Smooth muscle cell (in vitro differentiated cells): ENCODE measurements at regions not wholly inside any gene's neighbourhood (a gene's known extent, or its start where the extent isn't known, plus 50 kb on each side); places are given as distances from the start of the nearest gene placed in this dataset.

Experiments
- DNase-seq: peaks from one replicate; lab custom pipeline; 2025; ENCODE audit not compliant: unreplicated experiment; lab: John Stamatoyannopoulos, UW
- H2AFZ ChIP-seq: fragments of 200-600 bp; sonication (generic); 2 replicates; pipeline ENCODE4 v1.6.0; 2016; ENCODE audit warnings: antibody characterized with exemption, low read depth, mild to moderate bottlenecking
- H3F3A ChIP-seq: fragments of 200-600 bp; sonication (generic); 2 replicates; pipeline ENCODE4 v1.6.0; 2017; ENCODE audit warnings: antibody characterized with exemption, low read depth
- H3K27ac ChIP-seq: fragments of 200-600 bp; sonication (generic); 2 replicates; pipeline ENCODE4 v1.5.1; 2016; ENCODE audit warnings: low read depth, mild to moderate bottlenecking
- H3K27me3 ChIP-seq: fragments of 200-600 bp; sonication (generic); 2 replicates; pipeline ENCODE4 v1.6.1; 2016; ENCODE audit warnings: low read depth, mild to moderate bottlenecking
- H3K36me3 ChIP-seq: fragments of 200-600 bp; sonication (generic); 2 replicates; pipeline ENCODE4 v1.5.1; 2016; ENCODE audit warnings: low read depth
- H3K4me1 ChIP-seq: fragments of 200-600 bp; sonication (generic); 2 replicates; pipeline ENCODE4 v1.5.1; 2016; ENCODE audit warnings: low read depth
- H3K4me2 ChIP-seq: fragments of 200-600 bp; sonication (generic); 2 replicates; pipeline ENCODE4 v1.6.0; 2016; ENCODE audit warnings: mild to moderate bottlenecking
- H3K4me3 ChIP-seq: fragments of 200-600 bp; sonication (generic); 2 replicates; pipeline ENCODE4 v1.5.1; 2016; ENCODE audit warnings: mild to moderate bottlenecking
- H3K79me2 ChIP-seq: fragments of 200-600 bp; sonication (generic); 2 replicates; pipeline ENCODE4 v1.6.0; 2016; ENCODE audit warnings: low read depth, mild to moderate bottlenecking
- H3K9ac ChIP-seq: fragments of 200-600 bp; sonication (generic); 2 replicates; pipeline ENCODE4 v1.6.0; 2016; ENCODE audit warnings: low read depth
- H3K9me3 ChIP-seq: fragments of 200-600 bp; sonication (generic); replicated peaks from 2 replicates; pipeline ENCODE4 v1.5.1; 2016; ENCODE audit warnings: low read depth
- H4K20me1 ChIP-seq: fragments of 200-600 bp; sonication (generic); 2 replicates; pipeline ENCODE4 v1.6.0; 2016; ENCODE audit warnings: low read depth
- WGBS: methylation state at CpG from one replicate; pipeline ENCODE4 v1.1.7; 2016; ENCODE audit warnings: low lambda C conversion rate; 5-methylcytosine and 5-hydroxymethylcytosine counted together
- TF ChIP-seq, protein P1 (sequence below): fragments of 200-600 bp; sonication (generic); IDR thresholded peaks from 2 replicates; pipeline ENCODE4 v1.5.1; 2017; ENCODE audit warnings: borderline replicate concordance, mild to moderate bottlenecking, antibody characterized with exemption; ENCODE audit not compliant: insufficient read depth, poor library complexity, severe bottlenecking

DNA sequence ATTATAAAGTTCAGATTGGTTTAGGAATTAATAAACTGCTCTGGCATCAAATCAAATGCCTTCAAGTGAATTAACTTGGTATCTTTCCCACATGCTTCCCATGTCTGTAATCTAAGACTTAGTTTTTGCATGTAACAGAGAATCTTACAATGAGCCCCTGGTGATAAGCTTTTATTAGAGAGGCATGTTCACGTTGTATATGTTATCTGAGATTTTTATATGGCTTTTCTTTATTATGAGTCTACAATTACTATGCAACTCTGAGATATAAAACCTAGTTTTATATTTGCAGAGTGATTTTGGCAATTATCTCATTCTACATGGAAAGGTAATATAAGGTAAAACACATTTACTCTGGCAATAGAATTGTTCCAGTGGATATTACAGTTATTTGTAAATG, 1578.4 kb upstream of the IGFBP7 start:
- Histone ChIP-seq H2AFZ (no peak overlapping the region), H3K4me1 (no peaks in the 10 kb centered on the region), H3K27me3 (no peaks in the 10 kb centered on the region), H3K9me3 (no peaks in the 10 kb centered on the region), H3K27ac (no peak overlapping the region), H3K79me2 (no peaks in the 10 kb centered on the region), H3K4me2 (no peak overlapping the region), H3K9ac (no peak overlapping the region), H4K20me1 (no peaks in the 10 kb centered on the region), H3F3A (no peaks in the 10 kb centered on the region), H3K36me3 (no peaks in the 10 kb centered on the region), H3K4me3 (no peak overlapping the region)
- TF ChIP-seq, protein P1, sequence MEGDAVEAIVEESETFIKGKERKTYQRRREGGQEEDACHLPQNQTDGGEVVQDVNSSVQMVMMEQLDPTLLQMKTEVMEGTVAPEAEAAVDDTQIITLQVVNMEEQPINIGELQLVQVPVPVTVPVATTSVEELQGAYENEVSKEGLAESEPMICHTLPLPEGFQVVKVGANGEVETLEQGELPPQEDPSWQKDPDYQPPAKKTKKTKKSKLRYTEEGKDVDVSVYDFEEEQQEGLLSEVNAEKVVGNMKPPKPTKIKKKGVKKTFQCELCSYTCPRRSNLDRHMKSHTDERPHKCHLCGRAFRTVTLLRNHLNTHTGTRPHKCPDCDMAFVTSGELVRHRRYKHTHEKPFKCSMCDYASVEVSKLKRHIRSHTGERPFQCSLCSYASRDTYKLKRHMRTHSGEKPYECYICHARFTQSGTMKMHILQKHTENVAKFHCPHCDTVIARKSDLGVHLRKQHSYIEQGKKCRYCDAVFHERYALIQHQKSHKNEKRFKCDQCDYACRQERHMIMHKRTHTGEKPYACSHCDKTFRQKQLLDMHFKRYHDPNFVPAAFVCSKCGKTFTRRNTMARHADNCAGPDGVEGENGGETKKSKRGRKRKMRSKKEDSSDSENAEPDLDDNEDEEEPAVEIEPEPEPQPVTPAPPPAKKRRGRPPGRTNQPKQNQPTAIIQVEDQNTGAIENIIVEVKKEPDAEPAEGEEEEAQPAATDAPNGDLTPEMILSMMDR = no peak
- 50% methylated on average over 1 of the region's 1 CpG for WGBS
- DNase-seq = no peak

DNA sequence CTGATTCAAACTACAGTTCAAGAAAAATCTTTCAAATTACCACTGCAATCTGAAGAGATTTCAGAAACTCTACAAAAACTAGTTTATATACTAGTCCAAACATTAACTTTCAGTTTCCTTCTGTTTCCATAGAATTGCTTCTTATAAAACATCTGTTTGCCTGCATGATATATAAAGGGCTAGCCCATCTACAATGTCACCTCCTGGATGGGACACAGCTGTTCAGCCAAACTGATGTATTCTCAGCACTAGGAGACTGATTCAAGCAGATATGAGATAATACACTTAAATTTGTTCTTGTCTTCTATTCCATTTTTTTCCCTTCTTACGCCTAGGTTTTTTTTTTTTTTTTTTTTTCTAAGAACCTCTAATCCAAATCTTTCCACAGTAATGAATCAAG, 1569.7 kb upstream of the IGFBP7 start:
- DNase-seq = no peak
- H3K79me2 ChIP-seq = no peaks in the 10 kb centered on the region
- TF ChIP-seq, protein P1 = no peak
- H3K4me1 ChIP-seq = no peaks in the 10 kb centered on the region
- H3K27ac ChIP-seq = no peak overlapping the region
- H3K4me2 ChIP-seq = no peak overlapping the region
- H3K9me3 ChIP-seq = no peaks in the 10 kb centered on the region
- H3K27me3 ChIP-seq = no peaks in the 10 kb centered on the region
- no peaks in the 10 kb centered on the region for H4K20me1 ChIP-seq
- WGBS = 74% methylated on average over 1 of the region's 1 CpG
- no peak overlapping the region for H2AFZ ChIP-seq
- H3K36me3 ChIP-seq = no peaks in the 10 kb centered on the region
- no peak overlapping the region for H3K4me3 ChIP-seq
- H3F3A ChIP-seq = no peaks in the 10 kb centered on the region
- no peak overlapping the region for H3K9ac ChIP-seq

DNA sequence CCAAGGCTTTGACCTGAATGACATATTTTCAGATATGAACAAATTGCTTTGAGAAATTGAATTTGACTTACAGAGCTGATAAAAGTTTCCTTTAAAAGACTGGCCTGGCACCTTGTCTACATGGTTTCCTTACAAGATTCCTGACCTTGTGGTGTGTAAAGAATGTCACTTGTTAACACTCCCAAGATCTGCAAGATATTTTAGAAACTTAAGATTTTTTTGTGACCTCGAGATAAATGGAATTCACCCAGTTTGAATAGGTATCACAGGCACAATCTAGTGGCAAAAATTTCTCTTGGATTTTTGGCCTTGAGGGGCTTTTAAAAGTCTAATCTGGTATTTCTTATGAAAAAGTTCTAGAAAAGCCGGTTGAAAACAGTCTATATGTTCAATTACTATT, 1568.9 kb upstream of the IGFBP7 start:
- no peak overlapping the region for H3K27ac ChIP-seq
- 73% methylated on average over 2 of the region's 2 CpGs for WGBS

DNA sequence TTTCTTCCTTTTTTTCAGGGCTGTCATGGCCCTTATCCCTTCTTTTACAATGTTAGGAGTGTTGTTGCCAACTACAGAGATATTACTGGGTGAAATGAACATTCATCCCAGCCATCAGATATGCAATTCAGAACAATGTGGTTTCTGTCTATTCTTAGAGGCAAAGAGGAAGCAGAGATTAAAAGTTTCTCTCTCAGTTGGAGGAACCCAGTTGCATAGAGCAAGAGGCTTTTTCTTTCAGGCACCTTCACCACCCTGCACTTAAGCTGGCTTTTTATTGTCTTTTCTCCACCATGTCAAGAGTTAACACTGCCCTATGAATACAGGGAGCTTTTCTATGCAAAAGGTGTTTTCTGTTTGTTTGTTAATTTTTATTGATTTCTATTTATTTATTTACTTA, 1559.6 kb upstream of the IGFBP7 start:
- Histone ChIP-seq H3K4me3 (no peak overlapping the region), H3K79me2 (no peaks in the 10 kb centered on the region), H3F3A (no peaks in the 10 kb centered on the region), H4K20me1 (no peaks in the 10 kb centered on the region), H3K4me1 (no peaks in the 10 kb centered on the region), H3K27ac (no peak overlapping the region), H3K27me3 (no peaks in the 10 kb centered on the region), H3K9ac (no peak overlapping the region), H3K9me3 (no peaks in the 10 kb centered on the region), H3K36me3 (no peaks in the 10 kb centered on the region), H2AFZ (no peak overlapping the region), H3K4me2 (no peak overlapping the region)
- TF ChIP-seq, protein P1 = no peak
- no peak for DNase-seq

More for the DNA sequence above, 1568.9 kb upstream of the IGFBP7 start:
- Histone ChIP-seq H3K4me3 (no peak overlapping the region), H3K4me1 (no peaks in the 10 kb centered on the region), H3K9ac (no peak overlapping the region), H3K9me3 (no peaks in the 10 kb centered on the region), H3K27me3 (no peaks in the 10 kb centered on the region), H3K79me2 (no peaks in the 10 kb centered on the region), H4K20me1 (no peaks in the 10 kb centered on the region), H2AFZ (no peak overlapping the region), H3K4me2 (no peak overlapping the region), H3K36me3 (no peaks in the 10 kb centered on the region), H3F3A (no peaks in the 10 kb centered on the region)
- TF ChIP-seq, protein P1 = no peak
- DNase-seq = no peak
